GM13977 (cell line): ENCODE measurements at regions not wholly inside any gene's neighbourhood (a gene's known extent, or its start where the extent isn't known, plus 50 kb on each side); places are given as distances from the start of the nearest gene placed in this dataset.

Experiments
- DNase-seq: peaks from one replicate; pipeline ENCODE4 v3.0.0; 2012; ENCODE audit warnings: low spot score
- CTCF ChIP-seq: IDR thresholded peaks from 2 replicates; pipeline ENCODE4 v1.5.1; 2012; ENCODE audit warnings: mild to moderate bottlenecking, control low read depth; ENCODE audit not compliant: insufficient read depth; ENCODE audit errors: extremely low read depth, missing control alignments
- in situ Hi-C: fragments of 300-500 bp; cut with MboI; formaldehyde crosslinking; loops from one replicate; pipeline ENCODE4 v1.12.0; 2022; ENCODE audit warnings: low sequenced_read_pairs, low pct_unique_long_range_greater_than_20kb, mixed read lengths, inconsistent platforms; ENCODE audit not compliant: unreplicated experiment

- in situ Hi-C loops: no loop called here
- DNase-seq: no peak
- TF ChIP-seq CTCF: no peak
Measured at GRCh38 chr13:106007156-106007555, 528.3 kb downstream of the EFNB2 start.

GRCh38 chr13:106003651-106004050, 531.8 kb downstream of the EFNB2 start:
- no peak for TF ChIP-seq CTCF
- no peak for DNase-seq
- in situ Hi-C loops: no loop called here

GRCh38 chr13:106001443-106001842, 534.0 kb downstream of the EFNB2 start:
- no peak for DNase-seq
- in situ Hi-C loops: no loop called here
- no peak for TF ChIP-seq CTCF

- TF ChIP-seq CTCF: no peak
- DNase-seq: no peak
Measured at GRCh38 chr13:105997581-105998550, 537.6 kb downstream of the EFNB2 start.

GRCh38 chr13:105996391-105997025, 539.0 kb downstream of the EFNB2 start:
- in situ Hi-C loops: no loop called here
- no peak for DNase-seq
- no peak for TF ChIP-seq CTCF

More at GRCh38 chr13:105997581-105998550, 537.6 kb downstream of the EFNB2 start:
- in situ Hi-C loops: no loop called here

GRCh38 chr13:105994340-105994739, 541.1 kb downstream of the EFNB2 start:
- DNase-seq: no peak
- in situ Hi-C loops: no loop called here
- no peak for TF ChIP-seq CTCF
